ENCODE measurements at regions not wholly inside any gene's neighbourhood (a gene's known extent, or its start where the extent isn't known, plus 50 kb on each side); places are given as distances from the start of the nearest gene placed in this dataset.

- no peak overlapping the region for H3K27ac ChIP-seq
- in situ Hi-C loops (cut with HindIII; ENCODE audit: low pct_ligation_motif_present, low sequenced_read_pairs), result no loop called here
- no peak for TF ChIP-seq CTCF (IDR thresholded peaks at IDR 0.05; ENCODE audit: low read depth, low read length, missing control alignments)
- H3K36me3 ChIP-seq (replicated peaks), result no peaks in the 10 kb centered on the region
- no peak overlapping the region for H3K4me3 ChIP-seq (ENCODE audit: low read depth, low read length)
- no peak for DNase-seq
- no peaks in the 10 kb centered on the region for H3K27me3 ChIP-seq (replicated peaks)
Measured at GRCh38 chr9:16033921-16034691, 481.3 kb downstream of the CCDC171 start.

- no peaks in the 10 kb centered on the region for H3K27me3 ChIP-seq (replicated peaks)
- H3K4me3 ChIP-seq (ENCODE audit: low read depth, low read length), result no peak overlapping the region
- peak; percentile 12 for TF ChIP-seq CTCF (IDR thresholded peaks at IDR 0.05; ENCODE audit: low read depth, low read length, missing control alignments)
- in situ Hi-C loops (cut with HindIII; ENCODE audit: low pct_ligation_motif_present, low sequenced_read_pairs), result no loop called here
- peak overlapping the region; percentile 94 for H3K27ac ChIP-seq
- no peaks in the 10 kb centered on the region for H3K36me3 ChIP-seq (replicated peaks)
- peak; percentile 55 for DNase-seq
Measured at GRCh38 chr9:16039218-16039987, 486.6 kb downstream of the CCDC171 start.

GRCh38 chr9:16039988-16040761, 487.3 kb downstream of the CCDC171 start:
- in situ Hi-C loops (cut with HindIII; ENCODE audit: low pct_ligation_motif_present, low sequenced_read_pairs), result no loop called here
- H3K27me3 ChIP-seq (replicated peaks), result no peaks in the 10 kb centered on the region
- no peak overlapping the region for H3K4me3 ChIP-seq (ENCODE audit: low read depth, low read length)
- no peaks in the 10 kb centered on the region for H3K36me3 ChIP-seq (replicated peaks)
- peak; percentile 81 for DNase-seq
- peak overlapping the region; percentile 94 for H3K27ac ChIP-seq
- TF ChIP-seq CTCF (IDR thresholded peaks at IDR 0.05; ENCODE audit: low read depth, low read length, missing control alignments), result no peak

GRCh38 chr9:16043756-16044578, 491.1 kb downstream of the CCDC171 start:
- DNase-seq, result peak; percentile 43
- no peaks in the 10 kb centered on the region for H3K36me3 ChIP-seq (replicated peaks)
- H3K27ac ChIP-seq, result peak overlapping the region; percentile 64
- H3K27me3 ChIP-seq (replicated peaks), result no peaks in the 10 kb centered on the region
- no peak for TF ChIP-seq CTCF (IDR thresholded peaks at IDR 0.05; ENCODE audit: low read depth, low read length, missing control alignments)
- in situ Hi-C loops (cut with HindIII; ENCODE audit: low pct_ligation_motif_present, low sequenced_read_pairs), result no loop called here
- H3K4me3 ChIP-seq (ENCODE audit: low read depth, low read length), result no peak overlapping the region

GRCh38 chr9:16044579-16044881, 491.7 kb downstream of the CCDC171 start:
- DNase-seq, result peak; percentile 72
- H3K27me3 ChIP-seq (replicated peaks), result no peaks in the 10 kb centered on the region
- H3K4me3 ChIP-seq (ENCODE audit: low read depth, low read length), result no peak overlapping the region
- in situ Hi-C loops (cut with HindIII; ENCODE audit: low pct_ligation_motif_present, low sequenced_read_pairs), result no loop called here
- no peak for TF ChIP-seq CTCF (IDR thresholded peaks at IDR 0.05; ENCODE audit: low read depth, low read length, missing control alignments)
- no peaks in the 10 kb centered on the region for H3K36me3 ChIP-seq (replicated peaks)
- peak overlapping the region; percentile 64 for H3K27ac ChIP-seq
